ENCODE measurements at regions not wholly inside any gene's neighbourhood (a gene's known extent, or its start where the extent isn't known, plus 50 kb on each side); places are given as distances from the start of the nearest gene placed in this dataset.

- no peak for TF ChIP-seq CTCF (IDR thresholded peaks at IDR 0.05; ENCODE audit: low read depth, low read length, poor library complexity, severe bottlenecking)
- TF ChIP-seq EZH2phosphoT487 (IDR thresholded peaks at IDR 0.05; ENCODE audit: borderline replicate concordance, low read length): no peak
These were observed 668.5 kb upstream of the AUTS2 start for GRCh38 chr7:68929781-68930261.

All from DOHH2 (cell line).